Hepatocyte (in vitro differentiated cells): ENCODE measurements at regions not wholly inside any gene's neighbourhood (a gene's known extent, or its start where the extent isn't known, plus 50 kb on each side); places are given as distances from the start of the nearest gene placed in this dataset.

Source experiments
- DNase-seq: peaks from one replicate; pipeline ENCODE4 v3.0.0-alpha.2; 2016; ENCODE audit warnings: low spot score
- H2AFZ ChIP-seq: fragments of 200-600 bp; sonication (generic); 2 replicates; pipeline ENCODE4 v1.6.0; 2016; ENCODE audit warnings: antibody characterized with exemption, mild to moderate bottlenecking
- H3K27ac ChIP-seq: fragments of 200-600 bp; sonication (generic); 2 replicates; pipeline ENCODE4 v1.5.1; 2016; ENCODE audit warnings: mild to moderate bottlenecking
- H3K27me3 ChIP-seq: fragments of 200-600 bp; sonication (generic); 2 replicates; pipeline ENCODE4 v1.6.1; 2016
- H3K36me3 ChIP-seq: fragments of 200-600 bp; sonication (generic); replicated peaks from 2 replicates; pipeline ENCODE4 v1.5.1; 2016; ENCODE audit warnings: low read depth; ENCODE audit not compliant: insufficient read depth
- H3K4me1 ChIP-seq: fragments of 200-600 bp; sonication (generic); 2 replicates; pipeline ENCODE4 v1.5.1; 2016; ENCODE audit warnings: mild to moderate bottlenecking, moderate library complexity; ENCODE audit not compliant: insufficient read depth
- H3K4me2 ChIP-seq: fragments of 200-600 bp; sonication (generic); 2 replicates; pipeline ENCODE4 v1.6.0; 2016
- H3K4me3 ChIP-seq: fragments of 200-600 bp; sonication (generic); 2 replicates; pipeline ENCODE4 v1.5.1; 2016; ENCODE audit warnings: mild to moderate bottlenecking
- H3K79me2 ChIP-seq: fragments of 200-600 bp; sonication (generic); 2 replicates; pipeline ENCODE4 v1.6.0; 2017; ENCODE audit warnings: mild to moderate bottlenecking
- H3K9me2 ChIP-seq: fragments of 200-600 bp; sonication (generic); replicated peaks from 2 replicates; pipeline ENCODE4 v1.6.0; 2017; ENCODE audit warnings: mild to moderate bottlenecking; ENCODE audit not compliant: insufficient read depth
- H3K9me3 ChIP-seq: fragments of 200-600 bp; sonication (generic); 2 replicates; pipeline ENCODE4 v1.5.1; 2016; ENCODE audit warnings: low read depth, mild to moderate bottlenecking
- H4K20me1 ChIP-seq: fragments of 200-600 bp; sonication (generic); 2 replicates; pipeline ENCODE4 v1.6.0; 2016; ENCODE audit warnings: mild to moderate bottlenecking; ENCODE audit not compliant: insufficient read depth, poor library complexity, severe bottlenecking
- CTCF ChIP-seq: fragments of 200-600 bp; sonication (generic); IDR thresholded peaks from 2 replicates; pipeline ENCODE4 v1.5.1; 2016; ENCODE audit warnings: antibody characterized with exemption, mild to moderate bottlenecking; ENCODE audit not compliant: poor library complexity
- EZH2 ChIP-seq: fragments of 200-600 bp; sonication (generic); IDR thresholded peaks from 2 replicates; pipeline ENCODE4 v1.6.1; 2016; ENCODE audit warnings: antibody characterized with exemption, mild to moderate bottlenecking, borderline replicate concordance
- EZH2phosphoT487 ChIP-seq: fragments of 200-600 bp; sonication (generic); IDR thresholded peaks from one replicate; pipeline ENCODE4 v1.6.1; 2018; ENCODE audit warnings: antibody characterized with exemption, mild to moderate bottlenecking, low read depth, moderate library complexity; ENCODE audit not compliant: unreplicated experiment, severe bottlenecking
- WGBS: methylation state at CpG from one replicate; pipeline ENCODE4 v1.1.6; 2016; ENCODE audit warnings: low lambda C conversion rate; ENCODE audit errors: missing lambda C conversion rate; 5-methylcytosine and 5-hydroxymethylcytosine counted together

GRCh38 chr14:29265852-29266251 lies 499.3 kb downstream of the FOXG1 start:
- H3K9me3 ChIP-seq: no peaks in the 10 kb centered on the region
- no peak overlapping the region for H2AFZ ChIP-seq
- H3K9me2 ChIP-seq: no peaks in the 10 kb centered on the region
- H3K36me3 ChIP-seq: no peaks in the 10 kb centered on the region
- H3K4me3 ChIP-seq: no peak overlapping the region
- no peaks in the 10 kb centered on the region for H4K20me1 ChIP-seq
- H3K79me2 ChIP-seq: no peaks in the 10 kb centered on the region
- no peaks in the 10 kb centered on the region for H3K27me3 ChIP-seq
- 63% methylated on average over 1 of the region's 1 CpG for WGBS
- H3K27ac ChIP-seq: no peak overlapping the region
- no peaks in the 10 kb centered on the region for H3K4me1 ChIP-seq
- H3K4me2 ChIP-seq: no peak overlapping the region
- no peak for DNase-seq
- TF ChIP-seq EZH2phosphoT487: no peak
- TF ChIP-seq EZH2: no peak
- TF ChIP-seq CTCF: no peak

- Histone ChIP-seq H3K36me3 (no peaks in the 10 kb centered on the region), H4K20me1 (no peaks in the 10 kb centered on the region), H3K9me3 (no peaks in the 10 kb centered on the region), H3K4me3 (no peak overlapping the region), H2AFZ (no peak overlapping the region), H3K27ac (no peak overlapping the region), H3K4me1 (no peaks in the 10 kb centered on the region), H3K9me2 (no peaks in the 10 kb centered on the region), H3K79me2 (no peaks in the 10 kb centered on the region), H3K4me2 (no peak overlapping the region), H3K27me3 (no peaks in the 10 kb centered on the region)
- TF ChIP-seq CTCF (no peak), EZH2 (no peak), EZH2phosphoT487 (no peak)
- no peak for DNase-seq
These were observed 505.1 kb downstream of the FOXG1 start for GRCh38 chr14:29271669-29272068.

- DNase-seq: no peak
- TF ChIP-seq EZH2phosphoT487 (no peak), EZH2 (no peak), CTCF (no peak)
- Histone ChIP-seq H3K9me3 (no peaks in the 10 kb centered on the region), H3K79me2 (no peaks in the 10 kb centered on the region), H3K4me1 (no peaks in the 10 kb centered on the region), H2AFZ (no peak overlapping the region), H3K9me2 (no peaks in the 10 kb centered on the region), H3K27me3 (no peaks in the 10 kb centered on the region), H3K27ac (no peak overlapping the region), H4K20me1 (no peaks in the 10 kb centered on the region), H3K4me2 (no peak overlapping the region), H3K36me3 (no peaks in the 10 kb centered on the region), H3K4me3 (no peak overlapping the region)
- 89% methylated on average over 1 of the region's 1 CpG for WGBS
These were observed 506.9 kb downstream of the FOXG1 start for GRCh38 chr14:29273513-29273912.
